Neuronal stem cell (in vitro differentiated cells): ENCODE measurements at regions not wholly inside any gene's neighbourhood (a gene's known extent, or its start where the extent isn't known, plus 50 kb on each side); places are given as distances from the start of the nearest gene placed in this dataset.
A peak's percentile ranks its signal among the peaks of the same experiment; 100 is the strongest.

Source experiments
- DNase-seq: peaks from one replicate; pipeline ENCODE4 v3.0.0-alpha.2; 2013; ENCODE audit warnings: low spot score
- H2AFZ ChIP-seq: one replicate; pipeline ENCODE4 v1.6.1; 2013; ENCODE audit warnings: mild to moderate bottlenecking, low read length, inconsistent platforms
- H2AK5ac ChIP-seq: 2 replicates; pipeline ENCODE4 v1.6.1; 2013; ENCODE audit warnings: low read depth, mild to moderate bottlenecking, inconsistent platforms, low read length, moderate library complexity, mixed read lengths
- H2BK120ac ChIP-seq: 2 replicates; pipeline ENCODE4 v1.6.1; 2013; ENCODE audit warnings: low read depth, mild to moderate bottlenecking, inconsistent platforms, low read length, moderate library complexity, mixed read lengths
- H2BK12ac ChIP-seq: one replicate; pipeline ENCODE4 v1.6.1; 2013; ENCODE audit warnings: low read length, inconsistent platforms
- H2BK15ac ChIP-seq: 2 replicates; pipeline ENCODE4 v1.6.1; 2013; ENCODE audit warnings: mild to moderate bottlenecking, low read length, inconsistent platforms, mixed read lengths
- H2BK5ac ChIP-seq: one replicate; pipeline ENCODE4 v1.6.1; 2013; ENCODE audit warnings: inconsistent platforms, mild to moderate bottlenecking, low read length, moderate library complexity
- H3K14ac ChIP-seq: one replicate; pipeline ENCODE4 v1.6.1; 2013; ENCODE audit warnings: low read length, inconsistent platforms
- H3K18ac ChIP-seq: 2 replicates; pipeline ENCODE4 v1.6.1; 2013; ENCODE audit warnings: low read length, inconsistent platforms
- H3K23ac ChIP-seq: 2 replicates; pipeline ENCODE4 v1.6.1; 2013; ENCODE audit warnings: low read depth, mild to moderate bottlenecking, mixed read lengths, low read length, inconsistent platforms; ENCODE audit not compliant: poor library complexity
- H3K27ac ChIP-seq: replicated peaks from 3 replicates; pipeline ENCODE4 v1.5.1; 2013; ENCODE audit warnings: low read length, inconsistent platforms
- H3K27me3 ChIP-seq, 3 experiments: 2 replicates each; pipeline ENCODE4 v1.6.1; 2013; ENCODE audit warnings: low read length in 3 of 3, mild to moderate bottlenecking in 2 of 3, inconsistent platforms in 1 of 3, low read depth in 1 of 3, mixed read lengths in 1 of 3, moderate library complexity in 1 of 3; ENCODE audit not compliant: control insufficient read depth in 3 of 3, insufficient read depth in 3 of 3
- H3K36me3 ChIP-seq, 2 donors: replicated peaks in 1 of 2; 2 replicates each; pipeline ENCODE4 v1.6.1; 2013; ENCODE audit warnings: low read length in 2 of 2; ENCODE audit not compliant: control insufficient read depth in 2 of 2, insufficient read depth in 2 of 2
- H3K4ac ChIP-seq: 2 replicates; pipeline ENCODE4 v1.6.1; 2013; ENCODE audit warnings: inconsistent platforms, mild to moderate bottlenecking, low read length, moderate library complexity
- H3K4me1 ChIP-seq, 2 donors: 1 replicate in 1 of 2; 2 replicates in 1 of 2; pipeline ENCODE4 v1.6.1; 2013; ENCODE audit warnings: low read length in 2 of 2, low read depth in 1 of 2; ENCODE audit not compliant: control insufficient read depth in 2 of 2, insufficient read depth in 1 of 2
- H3K4me2 ChIP-seq: one replicate; pipeline ENCODE4 v1.6.1; 2013; ENCODE audit warnings: mild to moderate bottlenecking, low read length, inconsistent platforms; ENCODE audit not compliant: insufficient read depth, poor library complexity, severe bottlenecking
- H3K4me3 ChIP-seq, 2 donors: 2 replicates each; pipeline ENCODE4 v1.5.1; 2013; ENCODE audit warnings: low read length in 2 of 2, mild to moderate bottlenecking in 2 of 2, inconsistent platforms in 1 of 2, moderate library complexity in 1 of 2
- H3K79me1 ChIP-seq: one replicate; pipeline ENCODE4 v1.6.1; 2013; ENCODE audit warnings: low read depth, mild to moderate bottlenecking, inconsistent platforms, low read length, moderate library complexity
- H3K9ac ChIP-seq: one replicate; pipeline ENCODE4 v1.6.1; 2013; ENCODE audit warnings: mild to moderate bottlenecking, low read depth, low read length, inconsistent platforms; ENCODE audit not compliant: poor library complexity
- H3K9me3 ChIP-seq, 2 donors: replicated peaks in 1 of 2; 2 replicates each; pipeline versions ENCODE3 to v1.6.1; 2013; ENCODE audit warnings: low read length in 2 of 2, mild to moderate bottlenecking in 2 of 2, inconsistent platforms in 1 of 2, low read depth in 1 of 2, mixed read lengths in 1 of 2, moderate library complexity in 1 of 2; ENCODE audit not compliant: control insufficient read depth in 2 of 2, insufficient read depth in 1 of 2
- H4K8ac ChIP-seq: one replicate; pipeline ENCODE4 v1.6.1; 2013; ENCODE audit warnings: low read depth, mild to moderate bottlenecking, inconsistent platforms, low read length, moderate library complexity
- H4K91ac ChIP-seq: one replicate; pipeline ENCODE4 v1.6.1; 2013; ENCODE audit warnings: low read length, low read depth, mild to moderate bottlenecking, inconsistent platforms; ENCODE audit not compliant: poor library complexity
- WGBS, 2 donors: extraction: QIAGEN DNeasy Blood & Tissue Kit; methylation state at CpG; one replicate each; pipeline ENCODE4 v1.1.7; 2013; ENCODE audit warnings: missing lambda C conversion rate in 2 of 2, mixed read lengths in 1 of 2; ENCODE audit not compliant: insufficient read length in 2 of 2, insufficient replicate concordance in 1 of 2; ENCODE audit errors: extremely low coverage in 2 of 2; 5-methylcytosine and 5-hydroxymethylcytosine counted together

DNA sequence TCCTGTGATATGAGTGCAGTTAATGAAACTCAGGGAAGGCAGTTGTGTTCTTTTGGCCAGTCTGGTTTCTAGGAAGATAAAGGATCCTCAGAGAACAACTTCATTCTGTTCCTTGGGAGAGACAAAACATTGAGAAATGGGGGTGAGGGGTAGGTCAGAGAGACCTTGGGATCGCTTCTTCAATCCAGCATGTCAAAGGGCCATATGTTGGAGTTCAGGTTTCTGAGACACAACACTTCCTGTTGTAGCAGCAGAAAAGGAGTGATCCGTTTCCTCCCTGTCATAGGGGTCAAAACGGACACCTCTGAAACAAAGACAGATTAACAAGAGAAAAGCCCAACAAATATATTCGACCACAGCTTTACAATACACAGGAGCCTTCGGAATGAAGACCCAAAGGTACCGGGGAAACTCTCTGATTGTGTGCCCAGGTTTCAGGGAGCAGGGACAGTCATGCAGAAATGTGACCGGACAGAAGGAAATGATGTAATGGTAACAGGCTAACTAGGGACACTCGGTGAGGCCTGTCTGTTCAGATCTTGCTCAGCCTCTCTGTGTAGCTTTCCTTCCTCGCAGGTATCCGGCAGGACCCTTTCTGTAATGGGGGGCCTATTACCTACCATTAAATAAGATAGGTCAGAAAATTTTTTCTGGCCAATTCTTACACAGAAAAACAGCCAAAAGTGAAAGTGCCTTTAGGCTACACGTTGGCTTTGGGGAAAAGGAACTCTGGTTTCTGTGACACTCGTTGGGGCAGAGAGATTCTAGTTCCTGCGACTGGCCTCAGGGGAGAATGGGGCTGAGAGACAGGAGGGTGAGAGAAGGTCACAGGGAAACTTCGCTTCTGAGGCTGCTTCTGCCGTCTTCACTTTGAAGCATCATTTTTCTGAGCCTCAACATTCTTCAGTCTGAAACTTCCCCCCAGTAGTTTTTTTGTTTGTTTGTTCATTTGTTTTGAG is 103.3 kb upstream of the TLR3 start:
- Histone ChIP-seq H2BK15ac (no peak overlapping the region), H3K4me2 (no peak overlapping the region), H2AFZ (peak overlapping the region; percentile 73), H3K23ac (no peak overlapping the region), H2BK12ac (no peak overlapping the region), H3K18ac (no peak overlapping the region), H3K14ac (no peak overlapping the region), H3K36me3 (no peaks in the 10 kb centered on the region), H3K9ac (no peak overlapping the region), H3K79me1 (no peaks in the 10 kb centered on the region), H4K8ac (no peak overlapping the region), H2BK5ac (no peak overlapping the region), H3K27ac (no peak overlapping the region), H2AK5ac (no peak overlapping the region), H3K27me3 (no peaks in the 10 kb centered on the region), H3K4ac (no peak overlapping the region), H2BK120ac (no peak overlapping the region), H3K4me1 (peaks cover 0 to 2% of the 10 kb centered on the region in 2 donors), H4K91ac (no peak overlapping the region), H3K9me3 (peaks cover 2 to 10% of the 10 kb centered on the region in 2 donors), H3K4me3 (no peak overlapping the region)
- WGBS, 2 donors: no CpG with 5 or more reads among the region's 15 CpGs
- DNase-seq: no peak

DNA sequence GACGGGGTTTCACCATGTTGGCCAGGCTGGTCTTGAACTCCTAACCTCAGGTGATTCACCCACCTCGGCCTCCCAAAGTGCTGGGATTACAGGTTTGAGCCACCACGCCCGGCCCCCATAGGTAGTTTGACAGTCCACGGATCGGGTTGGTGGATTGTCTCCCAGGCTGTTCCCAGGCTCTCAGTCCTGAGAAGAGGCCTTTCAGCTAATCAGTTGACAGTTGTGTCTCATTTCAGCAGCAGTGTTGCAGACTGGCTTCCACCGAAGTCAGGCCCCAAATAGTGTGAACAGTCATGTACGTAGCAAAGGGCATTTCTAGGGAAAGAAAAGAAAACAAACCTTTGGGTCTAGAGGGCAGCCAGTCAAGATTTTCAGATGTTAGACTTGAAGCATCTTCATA is 102.4 kb upstream of the TLR3 start:
- Histone ChIP-seq H3K36me3 (no peaks in the 10 kb centered on the region), H4K91ac (no peak overlapping the region), H2AFZ (no peak overlapping the region), H3K18ac (no peak overlapping the region), H2AK5ac (no peak overlapping the region), H3K14ac (no peak overlapping the region), H2BK12ac (no peak overlapping the region), H3K4ac (no peak overlapping the region), H3K4me1 (peaks cover 0 to 2% of the 10 kb centered on the region in 2 donors), H4K8ac (no peak overlapping the region), H3K79me1 (no peaks in the 10 kb centered on the region), H3K9ac (no peak overlapping the region), H2BK15ac (no peak overlapping the region), H2BK120ac (no peak overlapping the region), H2BK5ac (no peak overlapping the region), H3K27ac (no peak overlapping the region), H3K4me3 (no peak overlapping the region), H3K4me2 (no peak overlapping the region), H3K23ac (no peak overlapping the region), H3K27me3 (no peaks in the 10 kb centered on the region), H3K9me3 (peaks cover 2 to 10% of the 10 kb centered on the region in 2 donors)
- no CpG with 5 or more reads among the region's 8 CpGs for WGBS, 2 donors
- no peak for DNase-seq

DNA sequence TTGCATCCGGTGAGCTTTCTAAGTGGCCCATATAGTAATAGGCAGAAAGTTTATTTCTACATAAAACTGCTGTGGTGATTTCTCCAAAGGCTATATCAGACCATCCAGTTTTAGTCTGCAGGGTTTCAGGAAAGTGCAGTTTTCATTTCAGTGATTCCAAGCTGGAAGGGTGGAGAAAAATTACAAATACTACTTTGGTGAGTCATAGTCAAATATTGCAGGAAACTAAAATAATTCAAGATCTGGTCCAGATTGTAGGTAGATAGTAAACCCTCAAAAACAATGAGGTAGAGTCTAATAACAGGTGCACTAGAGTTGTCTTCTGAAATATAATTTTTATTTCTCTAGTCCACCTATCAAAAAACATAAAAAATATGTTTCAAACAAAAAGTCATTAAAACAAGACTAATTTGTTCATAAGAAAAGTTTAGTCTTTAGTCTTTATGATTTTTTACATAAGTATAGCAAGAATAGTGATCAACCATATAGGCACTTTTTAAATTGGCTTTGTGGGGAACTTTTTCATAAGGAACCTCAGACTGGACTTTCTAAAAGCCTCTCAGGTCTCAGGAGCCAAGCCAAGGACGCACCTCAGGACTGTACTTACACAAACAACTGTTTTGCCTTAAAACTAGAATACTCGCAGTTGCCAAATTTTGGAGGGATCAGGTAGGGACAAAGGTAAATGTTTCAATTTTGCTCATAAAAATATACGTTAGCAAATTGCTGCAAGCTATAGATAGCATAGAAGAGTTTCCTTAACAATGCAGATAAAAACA is 101.8 kb upstream of the TLR3 start:
- Histone ChIP-seq H2BK12ac (no peak overlapping the region), H2AFZ (no peak overlapping the region), H3K4me1 (peaks cover 0 to 2% of the 10 kb centered on the region in 2 donors), H3K27me3 (no peaks in the 10 kb centered on the region), H2BK5ac (no peak overlapping the region), H4K91ac (no peak overlapping the region), H3K4ac (no peak overlapping the region), H3K23ac (no peak overlapping the region), H4K8ac (no peak overlapping the region), H3K4me2 (no peak overlapping the region), H3K9me3 (peaks cover 2 to 10% of the 10 kb centered on the region in 2 donors), H3K4me3 (no peak overlapping the region), H3K14ac (no peak overlapping the region), H2BK120ac (no peak overlapping the region), H3K27ac (no peak overlapping the region), H3K36me3 (no peaks in the 10 kb centered on the region), H2AK5ac (no peak overlapping the region), H2BK15ac (no peak overlapping the region), H3K79me1 (no peaks in the 10 kb centered on the region), H3K18ac (no peak overlapping the region), H3K9ac (no peak overlapping the region)
- WGBS, 2 donors: no CpG with 5 or more reads among the region's 4 CpGs
- no peak for DNase-seq

DNA sequence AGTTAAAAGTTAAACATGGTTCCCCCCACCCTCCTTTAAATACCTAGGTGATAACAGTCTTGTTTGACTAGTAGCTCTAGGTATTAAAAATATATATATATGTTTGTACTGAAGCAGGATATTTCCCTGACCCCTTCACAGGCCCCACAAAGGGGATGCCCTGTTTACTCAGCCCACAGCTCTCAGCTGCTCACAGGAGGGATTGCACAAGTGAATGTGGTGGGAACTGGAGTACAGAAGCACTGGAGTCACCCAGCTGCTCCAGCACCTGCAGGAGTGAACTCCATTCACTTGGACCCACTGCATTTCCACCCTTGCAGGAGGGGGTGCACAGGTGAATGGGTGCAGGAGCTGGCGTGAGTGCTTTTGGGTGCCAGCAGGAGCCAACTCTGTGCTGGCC is 99.3 kb upstream of the TLR3 start:
- H3K23ac ChIP-seq: no peak overlapping the region
- no peaks in the 10 kb centered on the region for H3K27me3 ChIP-seq
- H2AFZ ChIP-seq: no peak overlapping the region
- H3K79me1 ChIP-seq: no peaks in the 10 kb centered on the region
- H3K36me3 ChIP-seq: no peaks in the 10 kb centered on the region
- no peak overlapping the region for H4K91ac ChIP-seq
- H3K4me2 ChIP-seq: no peak overlapping the region
- no peak overlapping the region for H2BK12ac ChIP-seq
- no peak overlapping the region for H3K4me3 ChIP-seq
- no peak overlapping the region for H2BK120ac ChIP-seq
- no peak overlapping the region for H3K14ac ChIP-seq
- H3K4ac ChIP-seq: no peak overlapping the region
- H3K9me3 ChIP-seq: peaks cover 2 to 10% of the 10 kb centered on the region in 2 donors
- peaks cover 0 to 2% of the 10 kb centered on the region in 2 donors for H3K4me1 ChIP-seq
- no peak overlapping the region for H2AK5ac ChIP-seq
- H3K9ac ChIP-seq: no peak overlapping the region
- H2BK5ac ChIP-seq: no peak overlapping the region
- H4K8ac ChIP-seq: no peak overlapping the region
- peak overlapping the region; percentile 44 for H3K18ac ChIP-seq
- no peak for DNase-seq
- no peak overlapping the region for H2BK15ac ChIP-seq
- H3K27ac ChIP-seq: no peak overlapping the region
- WGBS, 2 donors: no CpG with 5 or more reads among the region's 1 CpG
